ENCODE measurements at regions not wholly inside any gene's neighbourhood (a gene's known extent, or its start where the extent isn't known, plus 50 kb on each side); places are given as distances from the start of the nearest gene placed in this dataset.
"Not testable (repeated sequence)": the region's sequence is repeated elsewhere in the genome, so short reads cannot be mapped to it uniquely, and the experiment has no call there.

DNA sequence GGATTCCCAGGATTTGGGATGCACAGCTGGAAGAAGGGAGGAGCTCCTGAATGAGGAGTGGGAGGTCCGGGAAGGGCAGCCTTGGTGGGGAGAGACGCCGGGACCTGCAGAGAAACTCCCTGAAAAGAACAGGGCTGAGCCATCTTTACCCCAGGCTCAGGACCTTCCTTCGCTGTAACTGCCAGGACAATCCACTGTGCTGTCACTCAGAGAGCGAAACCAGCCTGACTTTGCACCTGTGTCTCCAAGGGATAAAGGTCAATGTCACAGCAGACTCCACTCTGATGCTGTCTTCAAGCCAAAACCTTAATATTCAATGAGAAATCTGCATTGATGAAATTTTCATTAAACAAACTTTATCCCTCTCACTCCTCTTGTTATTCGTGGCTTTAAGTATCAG, 235.4 kb upstream of the SULF2 start:
- DNase-seq, result not testable (repeated sequence)

DNA sequence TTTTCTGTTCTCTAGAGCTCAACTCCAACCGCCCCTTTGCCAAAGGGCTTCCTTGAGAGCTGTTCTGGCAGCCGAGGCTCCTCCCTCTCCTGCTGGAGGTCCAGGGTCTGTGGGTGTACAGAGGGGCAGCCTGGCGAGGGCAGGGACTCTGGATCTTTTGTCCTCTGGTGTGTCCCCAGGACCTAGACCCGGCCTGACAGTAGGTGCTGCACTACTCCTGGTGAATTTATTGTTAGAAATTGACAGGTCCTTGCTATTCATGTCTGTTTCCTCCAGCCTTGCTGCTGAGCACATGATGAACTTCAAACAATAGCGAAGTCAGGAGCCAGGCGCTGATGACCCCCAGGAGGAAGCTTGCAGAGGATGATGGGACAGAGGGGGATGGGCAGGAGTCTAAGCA, 234.7 kb upstream of the SULF2 start:
- no peak for DNase-seq

DNA sequence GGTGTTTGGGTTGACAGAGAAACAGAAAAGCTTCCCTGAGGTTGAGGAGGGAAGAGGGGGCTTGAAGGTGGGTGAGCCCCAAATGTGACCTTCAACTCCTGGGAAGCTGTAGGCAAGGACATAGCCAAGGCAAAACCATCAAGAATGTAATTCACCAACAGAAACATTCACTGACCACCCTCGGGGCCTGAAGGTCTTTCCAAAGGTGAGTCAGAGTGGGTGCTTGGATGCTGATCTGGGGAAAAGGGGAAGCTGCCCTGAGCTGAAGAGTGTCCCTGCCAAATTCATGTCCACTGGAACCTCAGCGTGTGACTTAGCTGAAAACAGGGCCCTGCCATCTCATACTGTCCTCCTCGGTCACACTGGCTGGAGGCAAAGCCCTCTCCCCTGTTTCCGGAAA, 234.2 kb upstream of the SULF2 start:
- DNase-seq, result no peak

- not testable (repeated sequence) for DNase-seq
These were observed 233.6 kb upstream of the SULF2 start for GRCh38 chr20:48018851-48019250.

- DNase-seq, result no peak
These were observed 232.7 kb upstream of the SULF2 start for GRCh38 chr20:48017992-48018391.

DNA sequence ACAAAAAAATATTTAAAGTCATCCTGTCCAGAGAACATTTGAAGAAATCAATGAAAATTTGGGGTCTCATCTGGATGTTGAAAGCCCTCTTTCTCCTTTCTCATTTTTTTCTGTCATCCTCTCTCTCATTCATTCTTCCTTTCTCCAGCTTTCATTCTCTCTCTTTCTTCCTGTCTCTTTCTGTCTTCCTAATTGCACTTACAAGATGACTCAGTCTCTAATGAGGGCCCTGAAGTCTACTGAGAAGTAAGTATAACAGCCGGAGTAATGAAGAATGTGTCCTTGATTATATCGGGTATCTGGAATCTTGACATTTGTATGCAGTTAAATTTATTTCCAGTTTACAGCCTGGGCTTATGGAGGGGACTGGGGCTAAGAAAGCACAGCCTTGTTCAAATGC, 232.2 kb upstream of the SULF2 start:
- DNase-seq, result no peak

DNA sequence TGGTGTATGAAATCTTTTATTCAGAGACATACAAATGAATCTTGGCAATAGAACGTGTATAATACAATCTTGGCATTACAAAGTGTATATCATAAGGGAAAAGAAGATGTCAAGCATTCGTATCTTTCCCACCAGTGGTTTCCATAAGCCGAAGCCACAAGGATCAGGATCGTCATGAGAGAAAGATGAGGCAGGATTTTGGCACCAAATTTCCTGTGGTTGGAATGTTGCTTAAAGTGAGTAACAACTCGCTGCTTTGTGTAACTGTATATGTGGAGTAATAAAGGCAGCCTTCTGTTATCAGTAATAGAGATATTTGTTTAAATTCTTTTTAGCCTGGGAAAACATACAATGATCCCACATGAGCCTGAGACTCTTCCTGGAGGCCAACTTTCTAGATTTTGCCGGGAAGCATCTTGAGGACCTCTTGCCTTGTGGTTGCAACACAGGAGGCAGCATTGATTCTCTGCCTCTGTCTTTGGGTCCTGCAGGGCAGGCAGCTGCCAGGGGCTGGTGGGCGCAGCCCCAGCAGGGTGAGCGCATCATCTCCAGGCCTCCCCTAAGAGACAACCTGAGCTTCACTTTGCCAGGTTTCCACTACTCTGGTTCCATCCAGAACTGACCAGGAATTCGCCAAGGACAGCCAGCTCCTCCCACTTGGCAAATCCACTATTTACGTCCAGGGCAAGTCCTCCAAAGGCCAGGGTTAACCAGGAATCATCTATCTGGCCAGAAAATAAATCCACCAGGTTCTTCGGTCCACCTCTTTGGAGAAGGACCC, 230.9 kb upstream of the SULF2 start:
- no peak for DNase-seq

DNA sequence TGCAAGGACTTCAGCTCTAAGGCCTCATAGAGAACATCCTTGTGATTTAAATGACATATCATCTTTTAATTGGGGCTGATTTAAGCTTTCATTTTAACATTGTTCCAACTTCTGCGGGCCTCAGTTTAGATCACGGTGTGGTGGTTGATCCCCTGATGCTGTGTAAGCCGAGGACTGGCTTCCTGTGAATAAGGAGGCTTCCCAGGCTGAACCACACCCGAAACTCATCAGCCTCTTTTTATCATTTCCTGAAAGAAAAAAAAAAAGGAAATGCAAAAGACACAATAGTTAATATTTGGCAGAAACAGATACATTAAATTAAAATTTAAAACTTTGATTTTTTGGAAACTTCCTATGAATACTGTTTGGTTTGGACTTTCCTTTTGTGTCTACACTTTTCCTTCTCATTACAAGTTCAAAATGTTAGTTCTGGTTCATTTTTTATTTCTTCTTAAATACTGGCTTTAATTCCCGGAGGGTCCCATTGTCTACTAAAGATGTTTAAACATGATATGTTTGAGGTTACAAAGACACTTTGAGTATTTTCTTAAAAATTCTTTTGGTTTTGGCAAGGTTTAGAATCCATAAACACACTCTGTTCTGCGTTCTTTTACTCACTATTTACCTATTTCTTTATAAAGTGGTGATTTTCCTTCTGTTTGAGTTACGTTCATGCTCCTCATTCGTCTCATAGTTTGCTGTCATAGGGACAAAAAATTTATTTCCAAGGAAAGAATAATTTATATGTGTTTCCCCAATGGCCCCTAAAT, 230.0 kb upstream of the SULF2 start:
- no peak for DNase-seq

DNA sequence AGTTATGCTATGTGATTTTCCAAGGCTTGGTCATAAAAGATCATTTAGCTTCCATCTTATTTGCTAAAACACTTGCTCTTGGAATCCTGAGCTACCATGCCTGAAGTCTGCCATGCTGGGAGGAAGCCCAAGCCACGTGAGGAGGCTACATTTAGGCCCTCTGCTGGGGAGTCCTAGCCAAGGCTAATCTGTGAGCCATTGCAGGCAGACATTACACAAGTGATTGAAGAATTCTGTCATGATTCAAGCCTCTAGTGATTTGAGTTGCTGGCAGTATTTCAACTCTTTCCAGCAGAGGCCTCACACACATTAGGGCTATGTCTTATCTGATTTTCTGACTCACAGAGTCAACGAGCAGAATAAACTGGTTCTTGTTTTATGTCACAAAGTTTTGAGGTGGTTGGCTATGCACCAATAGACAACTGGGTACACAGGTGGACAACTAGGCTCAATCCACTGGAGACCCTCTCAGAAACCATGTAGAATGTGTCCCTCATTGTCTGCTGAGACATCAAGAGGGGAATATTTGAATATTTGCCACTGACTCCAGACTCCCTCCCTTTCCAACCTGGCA, 227.2 kb upstream of the SULF2 start:
- DNase-seq, result no peak

- no peak for DNase-seq
These were observed 225.7 kb upstream of the SULF2 start for GRCh38 chr20:48011025-48011424.

DNA sequence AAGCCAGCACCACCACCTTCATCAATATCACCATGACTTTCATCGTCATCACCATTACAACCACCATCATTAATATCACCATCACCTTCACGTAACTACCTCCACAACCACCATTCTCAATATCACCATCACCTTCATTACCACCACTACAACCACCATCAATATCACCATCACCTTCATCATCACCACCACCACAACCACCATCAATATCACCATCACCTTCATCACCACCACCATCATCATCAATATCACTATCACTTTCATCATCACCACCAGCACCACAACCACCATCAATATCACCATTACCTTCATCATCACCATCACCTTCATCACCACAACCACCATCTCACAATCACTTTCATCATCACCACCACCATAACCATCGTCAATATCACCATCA, 225.3 kb upstream of the SULF2 start:
- DNase-seq, result no peak

- no peak for DNase-seq
These were observed 223.7 kb upstream of the SULF2 start for GRCh38 chr20:48008850-48009515.

- DNase-seq, result no peak
These were observed 222.1 kb upstream of the SULF2 start for GRCh38 chr20:48007351-48007750.

- DNase-seq, result no peak
These were observed 221.0 kb upstream of the SULF2 start for GRCh38 chr20:48006036-48006833.

- no peak for DNase-seq
These were observed 217.7 kb upstream of the SULF2 start for GRCh38 chr20:48003021-48003420.

DNA sequence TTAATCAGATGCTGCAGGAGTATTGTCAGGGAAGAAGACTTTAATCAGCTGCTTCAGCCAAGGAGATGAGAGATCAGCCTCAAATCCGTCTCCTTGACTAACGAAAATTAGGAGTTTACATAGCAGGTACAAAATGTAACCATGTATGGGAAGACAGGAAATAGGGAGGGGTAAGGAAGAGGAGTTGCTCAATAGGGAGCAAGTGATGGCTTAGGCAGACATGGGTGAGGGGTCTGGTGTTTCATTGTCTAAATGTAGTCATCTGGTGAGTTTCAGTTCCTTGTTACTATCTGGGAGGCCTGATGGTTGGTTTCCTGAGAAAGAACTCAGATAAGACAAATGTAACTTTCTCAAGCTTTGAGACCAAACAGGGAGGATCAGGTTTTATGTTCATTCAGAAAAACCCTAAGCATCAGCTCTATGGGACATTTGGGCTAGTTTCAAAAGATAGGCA, 217.3 kb upstream of the SULF2 start:
- no peak for DNase-seq

DNA sequence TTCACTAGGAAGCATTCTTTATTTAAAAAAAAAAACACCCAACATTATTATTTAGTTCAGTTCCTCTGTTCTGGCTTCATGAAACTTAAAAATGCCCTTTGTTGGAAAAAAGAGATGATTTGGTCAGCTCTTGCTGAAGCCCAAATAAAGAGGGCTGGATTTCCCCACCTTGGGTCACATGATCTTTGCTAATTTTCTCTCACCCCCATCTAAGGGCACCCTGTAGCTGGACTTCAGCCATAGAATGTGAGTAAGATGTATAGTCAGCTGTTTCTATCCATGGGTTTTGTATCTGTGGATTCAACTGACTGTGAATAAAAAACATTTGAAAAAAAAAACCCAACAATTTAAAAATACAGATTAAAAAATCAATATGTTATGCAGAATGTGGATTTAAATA, 213.9 kb upstream of the SULF2 start:
- no peak for DNase-seq

DNA sequence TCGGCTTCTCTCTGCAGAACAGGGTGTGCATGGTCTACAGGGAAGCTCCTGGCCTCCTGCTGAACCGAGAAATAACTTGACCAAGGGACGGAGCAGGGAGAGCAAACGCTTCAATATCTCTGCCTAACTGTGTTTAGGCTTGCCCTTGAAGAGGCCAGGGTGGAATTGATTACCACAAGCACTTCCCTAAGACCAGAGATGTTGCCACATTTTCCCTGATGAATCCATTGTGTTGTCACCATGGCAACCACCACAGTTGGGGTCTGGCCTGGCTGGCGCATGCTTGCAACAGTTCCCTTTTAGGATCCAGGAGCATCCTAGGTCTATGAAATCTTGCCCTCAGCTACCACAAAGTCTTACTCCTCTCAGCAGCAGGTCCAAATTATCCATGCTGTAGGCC, 213.5 kb upstream of the SULF2 start:
- no peak for DNase-seq

DNA sequence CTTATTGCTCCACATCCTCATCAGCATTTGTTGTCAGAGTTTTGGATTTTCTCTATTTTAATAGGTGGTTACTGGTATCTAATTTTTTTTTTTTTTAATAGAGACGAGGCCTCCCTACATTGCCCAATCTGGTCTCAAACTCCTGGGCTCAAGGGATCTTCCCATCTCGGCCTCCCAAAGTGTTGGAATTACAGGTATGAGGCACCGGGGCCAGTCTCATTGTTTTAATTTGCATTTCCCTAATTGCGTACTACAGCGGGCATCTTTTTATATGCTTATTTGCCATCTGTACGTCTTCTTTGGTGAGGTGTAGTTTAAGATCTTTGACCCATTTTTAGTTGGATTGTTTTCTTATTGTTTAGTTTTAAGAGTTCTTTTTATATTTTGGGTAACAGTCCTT, 210.4 kb upstream of the SULF2 start:
- DNase-seq, result no peak

DNA sequence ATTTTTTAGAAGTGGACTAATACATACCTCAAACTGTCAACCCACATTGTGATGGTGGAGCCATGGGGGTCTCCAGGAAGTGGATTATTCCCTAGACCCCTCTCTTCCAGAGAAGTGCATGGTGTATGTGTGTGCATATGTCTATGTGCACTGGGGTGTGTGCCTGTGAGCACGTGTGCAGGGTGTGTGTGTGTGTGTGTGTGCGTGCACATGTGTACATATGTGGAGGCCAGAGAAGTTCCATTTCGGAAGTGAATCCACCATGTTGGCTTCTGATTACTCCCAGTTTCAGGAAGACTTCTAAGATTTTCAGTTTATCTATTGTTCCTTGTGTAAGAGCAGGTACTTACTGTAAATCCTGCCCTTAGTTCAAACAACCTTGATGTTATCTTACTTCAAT, 208.5 kb upstream of the SULF2 start:
- no peak for DNase-seq

GRCh38 chr20:47993035-47993755, 207.9 kb upstream of the SULF2 start:
- DNase-seq, result no peak

Measured in NCI-H1694 treated with DMSO at 0.1 percent for 48 hours (cell line).